IPS-20b (cell line): ENCODE measurements at regions not wholly inside any gene's neighbourhood (a gene's known extent, or its start where the extent isn't known, plus 50 kb on each side); places are given as distances from the start of the nearest gene placed in this dataset.

Experiments
- H3K27ac ChIP-seq: one replicate; pipeline ENCODE4 v1.5.1; 2013; ENCODE audit warnings: low read length
- H3K27me3 ChIP-seq: 2 replicates; pipeline ENCODE4 v1.6.1; 2013; ENCODE audit warnings: mild to moderate bottlenecking, low read length, inconsistent platforms; ENCODE audit not compliant: insufficient read depth
- H3K36me3 ChIP-seq: 2 replicates; pipeline ENCODE4 v1.6.1; 2013; ENCODE audit warnings: low read depth, mild to moderate bottlenecking, inconsistent platforms, low read length, moderate library complexity; ENCODE audit not compliant: insufficient read depth
- H3K4me1 ChIP-seq: 2 replicates; pipeline ENCODE4 v1.6.1; 2013; ENCODE audit warnings: mild to moderate bottlenecking, control low read depth, inconsistent platforms, low read length, moderate library complexity; ENCODE audit not compliant: insufficient read depth
- H3K4me3 ChIP-seq: 2 replicates; pipeline ENCODE4 v1.5.1; 2013; ENCODE audit warnings: mild to moderate bottlenecking, low read length, inconsistent platforms
- H3K9ac ChIP-seq: 2 replicates; pipeline ENCODE4 v1.6.1; 2013; ENCODE audit warnings: low read depth, mild to moderate bottlenecking, inconsistent platforms, low read length, moderate library complexity
- H3K9me3 ChIP-seq: 2 replicates; pipeline ENCODE4 v1.6.1; 2013; ENCODE audit warnings: mild to moderate bottlenecking, low read depth, low read length, inconsistent platforms; ENCODE audit not compliant: insufficient read depth

DNA sequence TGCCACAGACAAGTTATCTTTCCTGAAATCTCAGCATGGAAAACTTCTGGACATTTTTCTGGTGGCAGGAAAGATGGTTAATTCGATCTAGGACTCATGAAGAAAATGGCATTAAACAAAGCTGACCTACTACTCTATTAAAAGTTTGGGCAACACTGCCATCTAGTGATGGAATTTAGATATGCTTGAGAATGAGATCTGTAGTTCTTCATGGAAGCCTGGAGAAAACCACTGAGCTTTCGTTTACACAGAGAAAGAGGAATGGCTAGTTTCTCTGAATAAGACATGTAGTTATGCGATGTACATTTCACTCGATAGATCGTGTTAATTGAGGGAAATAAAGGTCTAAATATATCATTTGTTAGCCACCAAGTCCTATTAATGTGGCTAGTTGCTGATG lies 51.7 kb upstream of the CHRDL1 start:
- H3K4me1 ChIP-seq = no peaks in the 10 kb centered on the region
- H3K27me3 ChIP-seq = no peaks in the 10 kb centered on the region
- H3K36me3 ChIP-seq = no peaks in the 10 kb centered on the region
- no peaks in the 10 kb centered on the region for H3K9me3 ChIP-seq
- H3K4me3 ChIP-seq = no peak overlapping the region
- H3K9ac ChIP-seq = no peak overlapping the region
- H3K27ac ChIP-seq = no peak overlapping the region

DNA sequence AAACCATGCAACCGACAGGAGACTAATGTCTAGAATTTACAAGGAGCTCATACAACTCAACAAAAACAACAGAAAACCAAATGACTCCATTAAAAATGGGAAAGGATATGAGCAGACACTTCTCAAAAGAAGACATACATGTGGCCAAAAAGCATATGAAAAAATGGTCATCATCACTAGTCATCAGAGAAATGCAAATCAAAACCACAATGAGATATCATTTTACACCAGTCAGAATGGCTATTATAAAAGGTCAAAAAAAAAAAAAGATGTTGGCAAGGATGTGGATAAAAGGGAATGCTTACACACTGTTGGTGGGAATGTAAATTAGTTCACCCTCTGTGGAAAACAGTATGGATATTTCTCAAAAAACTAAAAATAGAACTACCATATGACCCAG lies 50.5 kb upstream of the CHRDL1 start:
- H3K27ac ChIP-seq = no peak overlapping the region
- H3K9ac ChIP-seq = no peak overlapping the region
- no peaks in the 10 kb centered on the region for H3K4me1 ChIP-seq
- no peaks in the 10 kb centered on the region for H3K27me3 ChIP-seq
- no peak overlapping the region for H3K4me3 ChIP-seq
- no peaks in the 10 kb centered on the region for H3K9me3 ChIP-seq
- no peaks in the 10 kb centered on the region for H3K36me3 ChIP-seq
